ENCODE measurements at regions not wholly inside any gene's neighbourhood (a gene's known extent, or its start where the extent isn't known, plus 50 kb on each side); places are given as distances from the start of the nearest gene placed in this dataset.

GRCh38 chr18:986051-986450 is 81.4 kb downstream of the ADCYAP1 start:
- POLR2A ChIA-PET = no interaction called here
- no peaks in the 10 kb centered on the region for H3K27me3 Mint-ChIP-seq (ENCODE audit: low read depth)
- peak overlapping the region; percentile 2 for H3K4me3 Mint-ChIP-seq
- H3K36me3 Mint-ChIP-seq = no peaks in the 10 kb centered on the region
- peak; percentile 90 for ATAC-seq
- peak; percentile 16 for DNase-seq (ENCODE audit: low spot score)
- CTCF ChIA-PET = interaction anchor here (1.0 to 3.0 kb wide), 2 partner anchors 24 to 32 kb away, joined by 3 to 14 read pairs; no protein-coding TSS in a partner anchor
- TF ChIP-seq FOXP4 (CRISPR knock-in tag; IDR thresholded peaks at IDR 0.05) (no peak), ERG (CRISPR knock-in tag; IDR thresholded peaks at IDR 0.05) (no peak), EMX1 (CRISPR knock-in tag; IDR thresholded peaks at IDR 0.05) (no peak), STAT6 (CRISPR knock-in tag; conservative IDR thresholded peaks at IDR 0.05; ENCODE audit: low read depth) (no peak), HMGA2 (CRISPR knock-in tag; IDR thresholded peaks at IDR 0.05) (no peak), SMAD4 (CRISPR knock-in tag; IDR thresholded peaks at IDR 0.05) (no peak), HMGXB4 (CRISPR knock-in tag; IDR thresholded peaks at IDR 0.05) (no peak), ATF1 (CRISPR knock-in tag; IDR thresholded peaks at IDR 0.05) (no peak), ZNF263 (CRISPR knock-in tag; IDR thresholded peaks at IDR 0.05; ENCODE audit: low read depth) (no peak), PRDM15 (CRISPR knock-in tag; IDR thresholded peaks at IDR 0.05) (no peak), CTCF (IDR thresholded peaks at IDR 0.05) (no peak), ZNF317 (CRISPR knock-in tag; IDR thresholded peaks at IDR 0.05; ENCODE audit: borderline replicate concordance, low read depth) (no peak), RELA (CRISPR knock-in tag; IDR thresholded peaks at IDR 0.05; ENCODE audit: borderline replicate concordance) (no peak), NR1H2 (CRISPR knock-in tag; IDR thresholded peaks at IDR 0.05) (no peak), PREB (CRISPR knock-in tag; IDR thresholded peaks at IDR 0.05; ENCODE audit: borderline replicate concordance) (no peak), PRRX2 (CRISPR knock-in tag; IDR thresholded peaks at IDR 0.05) (no peak), ZNF138 (CRISPR knock-in tag; conservative IDR thresholded peaks at IDR 0.05) (no peak), ZSCAN18 (CRISPR knock-in tag; IDR thresholded peaks at IDR 0.05) (no peak), KAT7 (CRISPR knock-in tag; IDR thresholded peaks at IDR 0.05; ENCODE audit: borderline replicate concordance) (no peak), ZNF396 (CRISPR knock-in tag; IDR thresholded peaks at IDR 0.05; ENCODE audit: borderline replicate concordance) (no peak)
- H3K27ac Mint-ChIP-seq = peak overlapping the region; percentile 62
- H3K9me3 Mint-ChIP-seq = peaks cover 3% of the 10 kb centered on the region
- peaks cover 17% of the 10 kb centered on the region; the same call in 1 of the 2 replicates for H3K4me1 Mint-ChIP-seq

Measured in WTC11 (cell line).